Endothelial cell of umbilical vein (primary cell): ENCODE measurements at regions not wholly inside any gene's neighbourhood (a gene's known extent, or its start where the extent isn't known, plus 50 kb on each side); places are given as distances from the start of the nearest gene placed in this dataset.

ENCODE experiments used
- CTCF ChIP-seq, 2 donors: IDR thresholded peaks; 1 replicate in 1 of 2; 2 replicates in 1 of 2; pipeline ENCODE4 v1.5.1; 2011; ENCODE audit warnings: low read length in 2 of 2, mild to moderate bottlenecking in 2 of 2, moderate library complexity in 2 of 2, control low read depth in 1 of 2, inconsistent platforms in 1 of 2, low read depth in 1 of 2; ENCODE audit not compliant: insufficient read depth in 1 of 2; ENCODE audit errors: extremely low read depth in 1 of 2
- EZH2 ChIP-seq: IDR thresholded peaks from 2 replicates; pipeline ENCODE4 v1.6.1; 2012; ENCODE audit warnings: borderline replicate concordance, low read depth, mild to moderate bottlenecking, moderate library complexity, low read length, inconsistent platforms; ENCODE audit not compliant: severe bottlenecking
- POLR2A ChIP-seq: IDR thresholded peaks from 2 replicates; pipeline ENCODE4 v1.6.1; 2012; ENCODE audit warnings: low read depth, mild to moderate bottlenecking, control low read depth, low read length

DNA sequence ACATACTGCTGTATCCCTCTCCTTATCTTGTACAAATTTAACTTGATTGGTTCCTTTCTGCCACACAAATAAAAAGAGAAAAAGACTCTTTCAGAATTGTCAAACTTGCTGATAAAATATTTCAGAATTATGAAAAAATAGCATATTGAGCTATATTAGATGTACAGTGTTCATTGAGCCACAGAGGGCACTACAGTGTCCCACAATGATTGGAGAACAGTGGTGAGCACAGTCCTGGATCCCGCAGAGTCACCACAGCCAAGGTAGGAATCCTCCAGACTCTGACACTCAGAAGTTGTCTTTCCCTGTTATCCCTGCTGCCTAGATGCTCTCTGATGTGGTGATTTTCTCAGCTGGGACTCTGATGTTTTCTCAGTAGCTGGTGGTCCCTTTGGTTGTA lies 1281.3 kb upstream of the ZEB2 start:
- TF ChIP-seq CTCF (IDR thresholded peaks at IDR 0.05; ENCODE audit: extremely low read depth in 1 of 2, insufficient read depth in 1 of 2, low read depth in 1 of 2, low read length in 2 of 2) = no peak
- no peak for TF ChIP-seq POLR2A
- TF ChIP-seq EZH2 = no peak
